Mesenchymal stem cell (in vitro differentiated cells and primary cell): ENCODE measurements at regions not wholly inside any gene's neighbourhood (a gene's known extent, or its start where the extent isn't known, plus 50 kb on each side); places are given as distances from the start of the nearest gene placed in this dataset.

Experiments used
- DNase-seq: peaks from one replicate; pipeline ENCODE4 v3.0.0-alpha.2; 2013
- H2AFZ ChIP-seq: one replicate; pipeline ENCODE4 v1.6.1; 2013; ENCODE audit warnings: low read depth, mild to moderate bottlenecking, control low read depth, inconsistent platforms, low read length, moderate library complexity
- H2AK5ac ChIP-seq: 2 replicates; pipeline ENCODE4 v1.6.1; 2013; ENCODE audit warnings: low read length, moderate library complexity, mild to moderate bottlenecking, inconsistent platforms; ENCODE audit not compliant: severe bottlenecking
- H2BK120ac ChIP-seq: one replicate; pipeline ENCODE4 v1.6.1; 2013; ENCODE audit warnings: low read depth, mild to moderate bottlenecking, inconsistent platforms, low read length, moderate library complexity
- H2BK12ac ChIP-seq, 2 experiments: one replicate each; pipeline ENCODE4 v1.6.1; 2013; ENCODE audit warnings: inconsistent platforms in 2 of 2, low read length in 2 of 2, mild to moderate bottlenecking in 2 of 2, moderate library complexity in 2 of 2, control low read depth in 1 of 2
- H2BK15ac ChIP-seq: one replicate; pipeline ENCODE4 v1.6.1; 2013; ENCODE audit warnings: mild to moderate bottlenecking, low read depth, inconsistent platforms; ENCODE audit not compliant: poor library complexity, severe bottlenecking
- H2BK5ac ChIP-seq: 2 replicates; pipeline ENCODE4 v1.6.1; 2013; ENCODE audit warnings: low read depth, mild to moderate bottlenecking, low read length, control low read depth, inconsistent platforms; ENCODE audit not compliant: poor library complexity, severe bottlenecking
- H3K14ac ChIP-seq, 2 experiments: one replicate each; pipeline ENCODE4 v1.6.1; 2013; ENCODE audit warnings: inconsistent platforms in 2 of 2, low read length in 2 of 2, control low read depth in 1 of 2, mild to moderate bottlenecking in 1 of 2, moderate library complexity in 1 of 2
- H3K18ac ChIP-seq, 2 experiments: one replicate each; pipeline ENCODE4 v1.6.1; 2013; ENCODE audit warnings: inconsistent platforms in 2 of 2, low read length in 2 of 2, control low read depth in 1 of 2, low read depth in 1 of 2, mild to moderate bottlenecking in 1 of 2
- H3K23ac ChIP-seq, 2 experiments: one replicate each; pipeline ENCODE4 v1.6.1; 2013; ENCODE audit warnings: inconsistent platforms in 2 of 2, low read length in 2 of 2, mild to moderate bottlenecking in 2 of 2, moderate library complexity in 2 of 2, control low read depth in 1 of 2
- H3K27ac ChIP-seq: 2 replicates; pipeline ENCODE4 v1.5.1; 2013; ENCODE audit warnings: mild to moderate bottlenecking, moderate library complexity, low read length, control low read depth, inconsistent platforms; ENCODE audit not compliant: poor library complexity, severe bottlenecking
- H3K27me3 ChIP-seq, 2 experiments: 2 replicates each; pipeline versions ENCODE4 v1.6.1 to v1.7.0; 2013; ENCODE audit warnings: low read length in 2 of 2, mild to moderate bottlenecking in 2 of 2, moderate library complexity in 2 of 2, control low read depth in 1 of 2, inconsistent platforms in 1 of 2; ENCODE audit not compliant: control insufficient read depth in 1 of 2, insufficient read depth in 1 of 2
- H3K36me3 ChIP-seq, 2 experiments: 2 replicates each; pipeline versions ENCODE4 v1.6.1 to v1.7.0; 2013; ENCODE audit warnings: low read length in 2 of 2, control low read depth in 1 of 2, inconsistent platforms in 1 of 2, low read depth in 1 of 2, mild to moderate bottlenecking in 1 of 2; ENCODE audit not compliant: insufficient read depth in 2 of 2, control insufficient read depth in 1 of 2
- H3K4ac ChIP-seq, 2 experiments: one replicate each; pipeline ENCODE4 v1.6.1; 2013; ENCODE audit warnings: inconsistent platforms in 2 of 2, low read length in 2 of 2, mild to moderate bottlenecking in 2 of 2, moderate library complexity in 2 of 2, control low read depth in 1 of 2, low read depth in 1 of 2
- H3K4me1 ChIP-seq: 2 replicates; pipeline ENCODE4 v1.6.1; 2013; ENCODE audit warnings: low read depth, low read length, control low read depth; ENCODE audit not compliant: control insufficient read depth, insufficient read depth
- H3K4me2 ChIP-seq: 2 replicates; pipeline ENCODE4 v1.6.1; 2013; ENCODE audit warnings: low read length, mild to moderate bottlenecking, inconsistent platforms; ENCODE audit not compliant: poor library complexity, severe bottlenecking
- H3K4me3 ChIP-seq, 2 experiments: 2 replicates each; pipeline versions ENCODE4 v1.5.1 to v1.7.0; 2013; ENCODE audit warnings: low read length in 2 of 2, mild to moderate bottlenecking in 2 of 2, control low read depth in 1 of 2, low read depth in 1 of 2; ENCODE audit not compliant: insufficient read depth in 1 of 2
- H3K79me1 ChIP-seq: replicated peaks from 2 replicates; pipeline ENCODE4 v1.6.1; 2013; ENCODE audit warnings: mild to moderate bottlenecking, control low read depth, low read length, inconsistent platforms; ENCODE audit not compliant: poor library complexity, severe bottlenecking
- H3K9ac ChIP-seq: 2 replicates; pipeline ENCODE4 v1.7.0; 2013; ENCODE audit warnings: mild to moderate bottlenecking, low read length, moderate library complexity
- H3K9me3 ChIP-seq: 2 replicates; pipeline ENCODE4 v1.7.0; 2013; ENCODE audit warnings: mild to moderate bottlenecking, low read length; ENCODE audit not compliant: control insufficient read depth
- H4K8ac ChIP-seq: one replicate; pipeline ENCODE4 v1.6.1; 2013; ENCODE audit warnings: inconsistent platforms, mild to moderate bottlenecking, low read length, moderate library complexity
- H4K91ac ChIP-seq: one replicate; pipeline ENCODE4 v1.6.1; 2013; ENCODE audit warnings: mild to moderate bottlenecking, low read length, inconsistent platforms
- WGBS: methylation state at CpG from one replicate; pipeline ENCODE4 v1.1.7; 2013; ENCODE audit warnings: mixed read lengths; 5-methylcytosine and 5-hydroxymethylcytosine counted together

DNA sequence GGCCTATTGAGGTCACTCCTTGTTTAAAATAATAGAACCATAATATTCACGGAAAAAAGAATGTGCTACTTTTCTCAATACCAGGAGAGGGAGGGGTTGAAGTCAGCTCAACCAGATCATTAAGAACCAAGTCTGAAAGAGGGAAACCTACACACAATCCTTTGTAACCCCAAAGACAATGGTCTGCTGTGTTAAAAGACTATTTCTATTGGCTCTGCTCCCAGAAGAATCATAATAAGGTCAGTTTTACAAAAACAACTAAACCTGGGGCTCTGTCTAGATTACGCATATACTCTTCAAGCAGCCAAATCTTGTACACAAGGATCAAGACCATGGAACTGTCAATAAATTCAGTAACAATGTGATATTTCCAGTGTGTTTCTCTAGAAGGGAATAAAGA is 177.2 kb upstream of the CRIM1 start:
- Histone ChIP-seq H2AK5ac (no peak overlapping the region), H3K23ac (no peak overlapping the region), H3K14ac (no peak overlapping the region), H3K4me2 (no peak overlapping the region), H2BK15ac (no peak overlapping the region), H3K36me3 (no peaks in the 10 kb centered on the region), H2BK12ac (no peak overlapping the region), H4K91ac (no peak overlapping the region), H3K9me3 (no peaks in the 10 kb centered on the region), H2AFZ (no peak overlapping the region), H3K9ac (no peak overlapping the region), H3K18ac (no peak overlapping the region), H3K27me3 (no peaks in the 10 kb centered on the region), H4K8ac (no peak overlapping the region), H3K4me3 (no peak overlapping the region), H3K4ac (no peak overlapping the region), H3K27ac (no peak overlapping the region), H3K4me1 (no peaks in the 10 kb centered on the region), H2BK5ac (no peak overlapping the region), H2BK120ac (no peak overlapping the region), H3K79me1 (no peaks in the 10 kb centered on the region)
- no peak for DNase-seq
- 100% methylated on average over 2 of the region's 2 CpGs for WGBS

DNA sequence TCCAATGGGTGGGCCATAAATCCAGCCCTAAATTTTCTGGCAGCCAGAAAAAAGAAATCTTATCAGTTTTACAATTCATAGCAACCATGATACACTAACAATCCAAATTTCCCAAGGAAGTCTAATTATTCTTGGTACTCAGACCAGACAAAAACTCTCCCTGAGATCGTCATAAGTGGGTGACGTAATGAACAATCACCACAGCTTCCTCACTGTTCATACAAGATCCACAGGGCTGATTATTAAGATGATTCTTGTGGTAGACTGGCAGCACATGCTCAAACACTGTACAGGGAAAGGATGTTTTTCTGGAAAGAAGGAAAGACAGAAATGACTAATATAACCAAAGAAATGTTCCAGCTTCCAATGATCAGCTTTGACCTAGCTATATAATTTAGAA is 178.3 kb upstream of the CRIM1 start:
- no peak overlapping the region for H3K4me2 ChIP-seq
- H3K9ac ChIP-seq, result no peak overlapping the region
- H3K27ac ChIP-seq, result no peak overlapping the region
- no peak overlapping the region for H2BK120ac ChIP-seq
- H3K18ac ChIP-seq, result no peak overlapping the region
- no peak for DNase-seq
- H4K91ac ChIP-seq, result no peak overlapping the region
- no peak overlapping the region for H3K23ac ChIP-seq
- H2AFZ ChIP-seq, result no peak overlapping the region
- H3K36me3 ChIP-seq, result no peaks in the 10 kb centered on the region
- no peak overlapping the region for H3K4ac ChIP-seq
- no peaks in the 10 kb centered on the region for H3K27me3 ChIP-seq
- no peaks in the 10 kb centered on the region for H3K4me1 ChIP-seq
- no peaks in the 10 kb centered on the region for H3K79me1 ChIP-seq
- H2BK15ac ChIP-seq, result no peak overlapping the region
- H2BK12ac ChIP-seq, result no peak overlapping the region
- no peak overlapping the region for H4K8ac ChIP-seq
- no peaks in the 10 kb centered on the region for H3K9me3 ChIP-seq
- H2BK5ac ChIP-seq, result no peak overlapping the region
- no peak overlapping the region for H3K4me3 ChIP-seq
- no peak overlapping the region for H2AK5ac ChIP-seq
- no peak overlapping the region for H3K14ac ChIP-seq
- 80% methylated on average over 1 of the region's 2 CpGs for WGBS

DNA sequence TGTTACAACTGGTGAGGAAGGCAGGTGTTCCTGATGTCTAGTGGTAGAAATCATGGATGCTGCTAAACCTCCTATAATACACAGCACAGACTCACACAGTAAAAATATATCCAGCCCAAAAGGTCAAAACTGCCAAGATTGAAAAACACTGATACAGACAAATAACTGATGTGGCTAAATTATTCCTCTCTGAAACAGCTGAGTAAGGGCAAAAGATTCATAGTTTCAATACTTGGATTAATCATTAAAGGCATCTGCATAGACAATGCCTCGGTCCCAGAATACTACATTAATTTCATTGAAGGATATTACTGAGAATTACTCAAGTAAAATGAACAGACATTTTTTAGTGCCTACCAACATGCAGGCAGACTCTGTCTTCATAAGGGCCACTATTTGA is 180.7 kb upstream of the CRIM1 start:
- Histone ChIP-seq H3K79me1 (no peaks in the 10 kb centered on the region), H2AFZ (no peak overlapping the region), H3K4ac (no peak overlapping the region), H2BK15ac (no peak overlapping the region), H3K9ac (no peak overlapping the region), H2AK5ac (no peak overlapping the region), H3K18ac (no peak overlapping the region), H3K36me3 (no peaks in the 10 kb centered on the region), H3K14ac (no peak overlapping the region), H3K27ac (no peak overlapping the region), H2BK5ac (no peak overlapping the region), H4K91ac (no peak overlapping the region), H3K4me1 (no peaks in the 10 kb centered on the region), H3K4me3 (no peak overlapping the region), H2BK120ac (no peak overlapping the region), H2BK12ac (no peak overlapping the region), H4K8ac (no peak overlapping the region), H3K4me2 (no peak overlapping the region), H3K9me3 (no peaks in the 10 kb centered on the region), H3K23ac (no peak overlapping the region), H3K27me3 (no peaks in the 10 kb centered on the region)
- no peak for DNase-seq
- no CpG with 5 or more reads among the region's 1 CpG for WGBS

DNA sequence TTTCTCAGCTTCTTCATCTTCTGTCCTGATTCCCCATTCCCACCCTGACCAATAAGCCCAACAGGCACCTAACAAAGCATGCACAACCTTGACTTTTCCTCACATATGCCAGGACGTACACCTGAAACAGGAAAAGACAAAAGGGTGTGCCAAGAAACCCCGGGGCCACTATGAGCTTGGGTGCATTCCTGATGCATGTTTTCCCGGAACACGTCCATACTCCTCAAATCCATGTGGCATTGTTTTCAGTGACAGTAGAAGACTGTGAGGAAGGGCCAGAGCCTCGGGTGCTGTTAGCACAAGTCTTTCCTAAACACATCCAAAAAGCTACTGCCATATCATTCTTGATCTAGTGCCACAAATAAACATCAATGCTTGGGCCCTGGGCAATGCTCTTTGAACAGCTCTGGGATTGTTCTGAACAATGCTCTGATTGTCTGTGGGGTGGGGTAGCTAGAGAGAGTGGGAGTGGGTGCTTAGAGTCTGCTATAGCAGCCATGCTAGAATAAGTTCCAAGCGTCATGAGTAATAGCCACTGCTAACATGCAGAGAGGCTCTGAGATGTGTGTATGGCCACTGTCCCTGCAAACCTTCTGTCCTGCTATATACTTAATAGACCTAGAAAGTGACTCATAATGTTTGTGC is 181.7 kb upstream of the CRIM1 start:
- 93% methylated on average over 5 of the region's 6 CpGs for WGBS
- no peak overlapping the region for H2AK5ac ChIP-seq
- H3K14ac ChIP-seq, result no peak overlapping the region
- no peak overlapping the region for H2BK120ac ChIP-seq
- H4K91ac ChIP-seq, result no peak overlapping the region
- no peak overlapping the region for H4K8ac ChIP-seq
- H3K18ac ChIP-seq, result no peak overlapping the region
- no peak overlapping the region for H2AFZ ChIP-seq
- no peak for DNase-seq
- H3K79me1 ChIP-seq, result no peaks in the 10 kb centered on the region
- no peak overlapping the region for H2BK15ac ChIP-seq
- peak overlapping the region in 1 of 2 experiments; percentile 23 for H3K23ac ChIP-seq
- H3K9me3 ChIP-seq, result no peaks in the 10 kb centered on the region
- no peak overlapping the region for H3K4me2 ChIP-seq
- H3K27ac ChIP-seq, result no peak overlapping the region
- H3K9ac ChIP-seq, result no peak overlapping the region
- H3K4ac ChIP-seq, result no peak overlapping the region
- no peak overlapping the region for H2BK12ac ChIP-seq
- no peaks in the 10 kb centered on the region for H3K27me3 ChIP-seq
- no peaks in the 10 kb centered on the region for H3K4me1 ChIP-seq
- no peak overlapping the region for H2BK5ac ChIP-seq
- H3K36me3 ChIP-seq, result no peaks in the 10 kb centered on the region
- no peak overlapping the region for H3K4me3 ChIP-seq
